Nucleus accumbens (tissue), 56 donors: ENCODE measurements at regions not wholly inside any gene's neighbourhood (a gene's known extent, or its start where the extent isn't known, plus 50 kb on each side); places are given as distances from the start of the nearest gene placed in this dataset.
"Not testable (repeated sequence)": the region's sequence is repeated elsewhere in the genome, so short reads cannot be mapped to it uniquely, and the experiment has no call there.

Experiments used
- DNase-seq, 56 donors: peaks; one replicate each; lab custom pipeline; 2025; lab: John Stamatoyannopoulos, UW

- DNase-seq, result not testable (repeated sequence)
These were observed 109.1 kb downstream of the CCDC74A start for GRCh38 chr2:131636704-131637308.

GRCh38 chr2:131639001-131639620 lies 111.4 kb downstream of the CCDC74A start:
- DNase-seq, result not testable (repeated sequence)

GRCh38 chr2:131641414-131642206 lies 113.9 kb downstream of the CCDC74A start:
- DNase-seq, result no peak

- not testable (repeated sequence) for DNase-seq
These were observed 115.5 kb downstream of the CCDC74A start for GRCh38 chr2:131643180-131643579.

GRCh38 chr2:131645177-131645765 lies 117.6 kb downstream of the CCDC74A start:
- no peak for DNase-seq

GRCh38 chr2:131646220-131646619 lies 118.5 kb downstream of the CCDC74A start:
- DNase-seq, result not testable (repeated sequence)

- DNase-seq, result no peak
These were observed 119.1 kb downstream of the CCDC74A start for GRCh38 chr2:131646669-131647297.

- DNase-seq, result not testable (repeated sequence)
These were observed 120.9 kb downstream of the CCDC74A start for GRCh38 chr2:131648565-131648964.

- DNase-seq, result not testable (repeated sequence)
These were observed 124.6 kb downstream of the CCDC74A start for GRCh38 chr2:131652246-131652645.

GRCh38 chr2:131654107-131654506 lies 126.4 kb downstream of the CCDC74A start:
- DNase-seq, result not testable (repeated sequence)

- no peak for DNase-seq
These were observed 129.3 kb downstream of the CCDC74A start for GRCh38 chr2:131656816-131657633.

GRCh38 chr2:131657895-131658768 lies 130.4 kb downstream of the CCDC74A start:
- no peak for DNase-seq

GRCh38 chr2:131658769-131659131 lies 131.1 kb downstream of the CCDC74A start:
- no peak for DNase-seq

GRCh38 chr2:131659168-131659572 lies 131.5 kb downstream of the CCDC74A start:
- no peak for DNase-seq

- not testable (repeated sequence) for DNase-seq
These were observed 133.6 kb downstream of the CCDC74A start for GRCh38 chr2:131661101-131661782.

- not testable (repeated sequence) for DNase-seq
These were observed 134.3 kb downstream of the CCDC74A start for GRCh38 chr2:131661884-131662535.

- DNase-seq, result not testable (repeated sequence)
These were observed 135.8 kb downstream of the CCDC74A start for GRCh38 chr2:131663501-131663900.

- DNase-seq, result not testable (repeated sequence)
These were observed 138.0 kb downstream of the CCDC74A start for GRCh38 chr2:131665716-131666115.
